Endodermal cell (in vitro differentiated cells): ENCODE measurements at regions not wholly inside any gene's neighbourhood (a gene's known extent, or its start where the extent isn't known, plus 50 kb on each side); places are given as distances from the start of the nearest gene placed in this dataset.

Experiments
- DNase-seq: peaks from one replicate; pipeline ENCODE4 v3.0.0-alpha.2; 2017
- H3K27ac ChIP-seq: 2 replicates; pipeline ENCODE4 v1.5.1; 2013; ENCODE audit warnings: mild to moderate bottlenecking, low read depth, low read length, moderate library complexity
- H3K27me3 ChIP-seq: 2 replicates; pipeline ENCODE4 v1.6.1; 2013; ENCODE audit warnings: mild to moderate bottlenecking, low read length, moderate library complexity; ENCODE audit not compliant: insufficient read depth, control insufficient read depth, poor library complexity, severe bottlenecking
- H3K36me3 ChIP-seq: 2 replicates; pipeline ENCODE4 v1.7.0; 2013; ENCODE audit warnings: mild to moderate bottlenecking, low read length, moderate library complexity; ENCODE audit not compliant: control insufficient read depth, insufficient read depth
- H3K4me1 ChIP-seq: one replicate; pipeline ENCODE4 v1.7.0; 2013; ENCODE audit warnings: low read length; ENCODE audit not compliant: control insufficient read depth, insufficient read depth
- H3K4me3 ChIP-seq: 2 replicates; pipeline ENCODE4 v1.5.1; 2013; ENCODE audit warnings: mild to moderate bottlenecking, low read length, moderate library complexity
- H3K9ac ChIP-seq: 2 replicates; pipeline ENCODE4 v1.6.1; 2013; ENCODE audit warnings: mild to moderate bottlenecking, low read length, moderate library complexity; ENCODE audit not compliant: poor library complexity, severe bottlenecking; ENCODE audit errors: extremely low read depth
- H3K9me3 ChIP-seq: 2 replicates; pipeline ENCODE4 v1.6.1; 2013; ENCODE audit warnings: mild to moderate bottlenecking, low read length, moderate library complexity; ENCODE audit not compliant: control insufficient read depth
- H3K27ac Mint-ChIP-seq: 2 replicates; pipeline ENCODE4 v1.8.0; 2020; ENCODE audit warnings: mixed read lengths
- H3K27me3 Mint-ChIP-seq: 2 replicates; pipeline ENCODE4 v1.8.0; 2021; ENCODE audit warnings: mild to moderate bottlenecking, mixed read lengths; ENCODE audit not compliant: insufficient read depth
- H3K36me3 Mint-ChIP-seq: 2 replicates; pipeline ENCODE4 v1.8.0; 2020; ENCODE audit warnings: low read depth, mixed read lengths
- H3K4me1 Mint-ChIP-seq: 2 replicates; pipeline ENCODE4 v1.8.0; 2020; ENCODE audit warnings: mixed read lengths
- H3K4me3 Mint-ChIP-seq: 2 replicates; pipeline ENCODE4 v1.8.0; 2020; ENCODE audit warnings: mild to moderate bottlenecking, moderate library complexity, mixed read lengths
- H3K9me3 Mint-ChIP-seq: 2 replicates; pipeline ENCODE4 v1.8.0; 2020; ENCODE audit warnings: mild to moderate bottlenecking, mixed read lengths
- CTCF ChIP-seq: fragments of 200-600 bp; sonication (generic); conservative IDR thresholded peaks from 2 replicates; pipeline ENCODE4 v1.5.0; 2021; ENCODE audit warnings: antibody characterized with exemption, mild to moderate bottlenecking
- WGBS, 2 experiments: methylation state at CpG; one replicate each; pipeline versions ENCODE4 v1.1.5 to v1.1.7; 2013; ENCODE audit warnings: missing lambda C conversion rate in 2 of 2, mixed read lengths in 1 of 2; ENCODE audit not compliant: insufficient coverage in 1 of 2, insufficient read length in 1 of 2; 5-methylcytosine and 5-hydroxymethylcytosine counted together

DNA sequence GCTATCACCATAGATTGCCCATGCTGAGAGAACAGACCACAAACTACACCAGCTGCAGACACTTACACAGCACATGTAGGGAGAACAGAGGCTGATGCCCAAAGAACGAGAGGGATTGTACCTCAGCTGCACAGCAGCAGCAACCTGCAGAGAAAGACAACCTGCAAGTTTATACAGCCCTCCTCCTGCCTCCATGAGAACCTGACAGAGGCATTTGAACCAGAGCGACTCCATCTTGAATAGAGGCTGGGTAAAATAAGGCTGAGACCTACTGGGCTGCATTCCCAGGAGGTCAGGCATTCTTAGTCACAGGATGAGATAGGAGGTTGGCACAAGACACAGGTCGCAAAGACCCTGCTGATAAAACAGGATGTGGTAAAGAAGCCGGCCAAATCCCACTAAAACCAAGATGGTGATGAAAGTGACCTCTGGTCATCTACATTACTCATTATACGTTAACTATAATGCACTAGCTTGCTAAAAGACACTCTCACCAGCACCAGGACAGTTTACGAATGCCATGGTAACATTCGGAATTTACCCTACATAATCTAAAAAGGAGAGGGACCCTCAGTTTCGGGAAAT, 262.4 kb upstream of the HMGA2 start:
- Mint-ChIP-seq H3K4me1 (peaks cover 19% of the 10 kb centered on the region), H3K27me3 (peaks cover 60% of the 10 kb centered on the region), H3K9me3 (no peaks in the 10 kb centered on the region), H3K36me3 (no peaks in the 10 kb centered on the region), H3K4me3 (no peak overlapping the region), H3K27ac (no peak overlapping the region)
- Histone ChIP-seq H3K9me3 (no peaks in the 10 kb centered on the region), H3K4me1 (peaks cover 5% of the 10 kb centered on the region), H3K9ac (no peak overlapping the region), H3K27ac (no peak overlapping the region), H3K36me3 (no peaks in the 10 kb centered on the region), H3K27me3 (peaks cover 33% of the 10 kb centered on the region), H3K4me3 (no peak overlapping the region)
- no peak for TF ChIP-seq CTCF
- no peak for DNase-seq
- 95 to 97% methylated on average over 5 to 8 of the region's 8 CpGs for WGBS, 2 experiments

GRCh38 chr12:65565601-65566560, 258.4 kb upstream of the HMGA2 start:
- peak; percentile 59 for TF ChIP-seq CTCF
- Histone ChIP-seq H3K9me3 (peaks cover 8% of the 10 kb centered on the region), H3K4me3 (peak overlapping the region; percentile 11), H3K4me1 (peaks cover 6% of the 10 kb centered on the region), H3K36me3 (no peaks in the 10 kb centered on the region), H3K27me3 (peaks cover 55% of the 10 kb centered on the region), H3K27ac (no peak overlapping the region), H3K9ac (no peak overlapping the region)
- peaks cover 78% of the 10 kb centered on the region for H3K27me3 Mint-ChIP-seq
- peak overlapping the region; percentile 7 for H3K4me3 Mint-ChIP-seq
- H3K4me1 Mint-ChIP-seq, result peaks cover 25% of the 10 kb centered on the region
- DNase-seq, result peak; percentile 78
- no peaks in the 10 kb centered on the region for H3K9me3 Mint-ChIP-seq
- WGBS, 2 experiments, result 58 to 82% methylated on average over 5 to 11 of the region's 11 CpGs
- H3K27ac Mint-ChIP-seq, result peak overlapping the region; percentile 56
- no peaks in the 10 kb centered on the region for H3K36me3 Mint-ChIP-seq

DNA sequence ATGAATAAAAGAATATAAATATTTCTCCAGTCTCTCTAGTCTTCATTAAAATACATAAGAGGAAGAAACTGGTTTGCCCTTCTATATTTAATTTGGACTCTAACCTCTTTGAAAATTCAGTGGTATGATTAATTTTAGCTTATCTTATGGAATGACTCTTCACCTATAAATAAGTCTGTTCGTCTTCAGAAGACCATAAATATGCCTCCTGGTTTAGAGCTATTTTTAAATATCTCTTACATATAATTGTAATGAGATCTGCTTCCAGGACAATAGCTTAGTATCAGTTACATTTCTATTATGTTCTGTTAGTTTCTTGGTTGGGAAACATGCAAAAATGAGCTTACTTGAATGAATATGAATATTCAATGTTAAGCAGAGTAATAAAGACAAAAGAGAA, 257.5 kb upstream of the HMGA2 start:
- Histone ChIP-seq H3K4me1 (peaks cover 6% of the 10 kb centered on the region), H3K36me3 (no peaks in the 10 kb centered on the region), H3K4me3 (no peak overlapping the region), H3K9me3 (peaks cover 8% of the 10 kb centered on the region), H3K9ac (no peak overlapping the region), H3K27ac (no peak overlapping the region), H3K27me3 (peaks cover 60% of the 10 kb centered on the region)
- Mint-ChIP-seq H3K36me3 (no peaks in the 10 kb centered on the region), H3K4me3 (no peak overlapping the region), H3K4me1 (peaks cover 25% of the 10 kb centered on the region), H3K27me3 (peaks cover 80% of the 10 kb centered on the region), H3K27ac (no peak overlapping the region), H3K9me3 (no peaks in the 10 kb centered on the region)
- WGBS, 2 experiments, result no CpG with 5 or more reads among the region's 1 CpG
- no peak for DNase-seq
- TF ChIP-seq CTCF, result no peak
